Natural killer cell (primary cell): ENCODE measurements at regions not wholly inside any gene's neighbourhood (a gene's known extent, or its start where the extent isn't known, plus 50 kb on each side); places are given as distances from the start of the nearest gene placed in this dataset.
"Not testable (repeated sequence)": the region's sequence is repeated elsewhere in the genome, so short reads cannot be mapped to it uniquely, and the experiment has no call there.

Source experiments
- ATAC-seq, 3 donors: fragments of 150-1000 bp in 2 of 3; fragments of 200-7000 bp in 1 of 3; cut with Tn5 transposase; 1 replicate in 1 of 3; 2 replicates in 2 of 3; pipeline ENCODE4 v1.10.0; 2021; ENCODE audit warnings: mild to moderate bottlenecking in 2 of 3, moderate library complexity in 2 of 3
- DNase-seq, 2 donors: peaks; one replicate each; pipeline versions ENCODE4 v3.0.0 to v3.0.0-alpha.2; 2013 to 2021; ENCODE audit warnings: mixed read lengths in 1 of 2
- H3K27ac ChIP-seq: one replicate; pipeline ENCODE4 v1.5.1; 2013; ENCODE audit warnings: mild to moderate bottlenecking, low read length
- H3K27me3 ChIP-seq: one replicate; pipeline ENCODE4 v1.6.1; 2013; ENCODE audit warnings: low read length; ENCODE audit not compliant: control insufficient read depth, insufficient read depth
- H3K36me3 ChIP-seq: one replicate; pipeline ENCODE4 v1.6.1; 2013; ENCODE audit warnings: low read length; ENCODE audit not compliant: control insufficient read depth, insufficient read depth
- H3K4me1 ChIP-seq: one replicate; pipeline ENCODE4 v1.6.1; 2013; ENCODE audit warnings: low read length; ENCODE audit not compliant: control insufficient read depth, insufficient read depth
- H3K4me3 ChIP-seq: one replicate; pipeline ENCODE4 v1.5.1; 2013; ENCODE audit warnings: low read length
- H3K9me3 ChIP-seq: one replicate; pipeline ENCODE4 v1.6.1; 2013; ENCODE audit warnings: low read length; ENCODE audit not compliant: control insufficient read depth, insufficient read depth
- H3K27ac Mint-ChIP-seq, 2 donors: one replicate each; pipeline ENCODE4 v1.8.0; 2022; ENCODE audit warnings: mild to moderate bottlenecking in 2 of 2, mixed read lengths in 2 of 2, moderate library complexity in 1 of 2
- H3K27me3 Mint-ChIP-seq, 2 donors: one replicate each; pipeline ENCODE4 v1.8.0; 2022; ENCODE audit warnings: low read depth in 2 of 2, mixed read lengths in 2 of 2
- H3K36me3 Mint-ChIP-seq: one replicate; pipeline ENCODE4 v1.8.0; 2022; ENCODE audit warnings: mixed read lengths
- H3K4me1 Mint-ChIP-seq, 2 donors: one replicate each; pipeline ENCODE4 v1.8.0; 2022; ENCODE audit warnings: mixed read lengths in 2 of 2
- H3K4me3 Mint-ChIP-seq: one replicate; pipeline ENCODE4 v1.8.0; 2022; ENCODE audit warnings: mild to moderate bottlenecking, moderate library complexity, mixed read lengths
- H3K9me3 Mint-ChIP-seq, 2 donors: one replicate each; pipeline ENCODE4 v1.8.0; 2022; ENCODE audit warnings: mixed read lengths in 2 of 2
- WGBS: methylation state at CpG from one replicate; pipeline ENCODE4 v1.1.7; 2013; ENCODE audit warnings: missing lambda C conversion rate; ENCODE audit not compliant: insufficient coverage; 5-methylcytosine and 5-hydroxymethylcytosine counted together
- intact Hi-C: fragments of 100-400 bp; cut with micrococcal nuclease; formaldehyde crosslinking; loops from one replicate; pipeline ENCODE4 v1.14.2; 2022
- TF ChIP-seq, protein P1 (sequence below): fragments of 200-600 bp; IDR thresholded peaks from one replicate; pipeline ENCODE4 v1.8.0; 2022; ENCODE audit warnings: antibody characterized with exemption

DNA sequence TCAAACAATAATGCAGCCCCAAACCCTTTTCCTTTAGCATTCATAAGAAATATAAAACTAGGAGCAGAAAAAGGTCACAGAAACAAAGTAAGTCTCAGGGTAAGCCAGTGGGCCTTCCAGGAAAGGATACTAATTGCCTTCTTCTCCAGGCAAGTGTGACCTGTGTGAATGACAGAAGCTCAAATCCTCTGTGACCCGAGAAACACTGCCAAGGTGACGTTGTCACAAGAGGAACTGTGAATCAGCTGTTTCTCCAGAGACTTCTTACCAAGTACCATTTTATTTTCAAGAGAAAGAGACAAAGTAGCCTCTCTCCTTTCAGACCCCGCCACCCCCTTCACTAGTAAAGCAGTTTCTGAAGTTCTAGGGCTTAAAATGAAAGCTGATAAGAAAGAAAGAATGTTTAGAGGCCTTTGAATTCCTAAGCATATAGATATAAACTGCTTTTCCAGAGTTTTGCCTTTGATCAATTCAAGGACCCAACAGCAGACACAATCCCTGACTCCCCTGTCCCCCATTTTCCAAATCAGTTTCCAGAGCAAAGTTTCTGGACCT, 155.6 kb downstream of the NUF2 start:
- Histone ChIP-seq H3K9me3 (peaks cover 16% of the 10 kb centered on the region), H3K27me3 (no peaks in the 10 kb centered on the region), H3K4me1 (no peaks in the 10 kb centered on the region), H3K4me3 (no peak overlapping the region), H3K36me3 (no peaks in the 10 kb centered on the region), H3K27ac (no peak overlapping the region)
- Mint-ChIP-seq H3K27me3 (no peaks in the 10 kb centered on the region), H3K9me3 (peaks cover 12 to 13% of the 10 kb centered on the region in 2 donors), H3K4me3 (no peak overlapping the region), H3K27ac (no peak overlapping the region), H3K4me1 (no peaks in the 10 kb centered on the region), H3K36me3 (peaks cover 12% of the 10 kb centered on the region)
- WGBS, result 22% methylated on average over 2 of the region's 3 CpGs
- TF ChIP-seq, protein P1, sequence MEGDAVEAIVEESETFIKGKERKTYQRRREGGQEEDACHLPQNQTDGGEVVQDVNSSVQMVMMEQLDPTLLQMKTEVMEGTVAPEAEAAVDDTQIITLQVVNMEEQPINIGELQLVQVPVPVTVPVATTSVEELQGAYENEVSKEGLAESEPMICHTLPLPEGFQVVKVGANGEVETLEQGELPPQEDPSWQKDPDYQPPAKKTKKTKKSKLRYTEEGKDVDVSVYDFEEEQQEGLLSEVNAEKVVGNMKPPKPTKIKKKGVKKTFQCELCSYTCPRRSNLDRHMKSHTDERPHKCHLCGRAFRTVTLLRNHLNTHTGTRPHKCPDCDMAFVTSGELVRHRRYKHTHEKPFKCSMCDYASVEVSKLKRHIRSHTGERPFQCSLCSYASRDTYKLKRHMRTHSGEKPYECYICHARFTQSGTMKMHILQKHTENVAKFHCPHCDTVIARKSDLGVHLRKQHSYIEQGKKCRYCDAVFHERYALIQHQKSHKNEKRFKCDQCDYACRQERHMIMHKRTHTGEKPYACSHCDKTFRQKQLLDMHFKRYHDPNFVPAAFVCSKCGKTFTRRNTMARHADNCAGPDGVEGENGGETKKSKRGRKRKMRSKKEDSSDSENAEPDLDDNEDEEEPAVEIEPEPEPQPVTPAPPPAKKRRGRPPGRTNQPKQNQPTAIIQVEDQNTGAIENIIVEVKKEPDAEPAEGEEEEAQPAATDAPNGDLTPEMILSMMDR, result no peak
- intact Hi-C loops, result no loop called here
- DNase-seq (no peak), ATAC-seq (no peak)

DNA sequence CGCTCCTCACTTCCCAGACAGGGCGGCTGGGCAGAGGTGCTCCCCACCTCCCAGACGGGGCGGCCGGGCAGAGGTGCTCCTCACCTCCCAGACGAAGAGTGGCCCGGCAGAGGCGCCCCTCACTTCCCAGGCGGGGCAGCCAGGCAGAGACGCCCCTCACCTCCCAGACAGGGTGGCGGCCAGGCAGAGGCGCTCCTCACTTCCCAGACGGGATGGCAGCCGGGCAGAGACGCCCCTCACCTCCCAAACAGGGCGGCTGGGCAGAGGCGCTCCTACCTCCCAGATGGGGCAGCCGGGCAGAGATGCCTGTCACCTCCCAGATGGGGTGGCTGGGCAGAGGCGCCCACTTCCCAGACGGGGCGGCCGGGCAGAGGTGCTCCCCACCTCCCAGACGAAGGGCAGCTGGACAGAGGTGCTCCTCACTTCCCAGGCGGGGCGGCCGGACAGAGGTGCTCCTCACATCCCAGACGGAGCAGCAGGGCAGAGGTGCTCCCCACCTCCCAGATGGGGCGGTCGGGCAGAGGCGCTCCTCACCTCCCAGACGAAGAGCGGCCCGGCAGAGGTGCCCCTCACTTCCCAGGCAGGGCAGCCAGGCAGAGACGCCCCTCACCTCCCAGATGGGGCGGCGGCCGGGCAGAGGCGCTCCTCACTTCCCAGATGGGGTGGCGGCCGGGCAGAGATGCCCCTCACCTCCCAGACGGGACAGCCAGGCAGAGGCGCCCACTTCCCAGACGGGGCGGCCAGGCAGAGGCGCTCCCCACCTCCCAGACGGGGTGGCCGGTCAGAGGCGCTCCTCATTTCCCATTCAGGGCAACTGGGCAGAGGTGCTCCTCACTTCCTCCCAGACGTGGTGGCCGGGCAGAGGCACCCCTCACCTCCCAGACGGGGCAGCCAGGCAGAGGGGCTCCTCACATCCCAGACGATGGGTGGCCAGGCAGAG, 176.9 kb downstream of the NUF2 start:
- H3K27ac ChIP-seq, H3K4me3 Mint-ChIP-seq, H3K27ac Mint-ChIP-seq, H3K27me3 ChIP-seq, DNase-seq, H3K4me1 ChIP-seq, intact Hi-C loops, H3K4me1 Mint-ChIP-seq, H3K9me3 ChIP-seq, H3K36me3 ChIP-seq, H3K27me3 Mint-ChIP-seq, H3K4me3 ChIP-seq, ATAC-seq: not testable (repeated sequence)
- peaks cover 10% of the 10 kb centered on the region for H3K36me3 Mint-ChIP-seq
- WGBS, result 94% methylated on average over 52 of the region's 52 CpGs
- H3K9me3 Mint-ChIP-seq, result peaks cover 11 to 13% of the 10 kb centered on the region in 2 donors

DNA sequence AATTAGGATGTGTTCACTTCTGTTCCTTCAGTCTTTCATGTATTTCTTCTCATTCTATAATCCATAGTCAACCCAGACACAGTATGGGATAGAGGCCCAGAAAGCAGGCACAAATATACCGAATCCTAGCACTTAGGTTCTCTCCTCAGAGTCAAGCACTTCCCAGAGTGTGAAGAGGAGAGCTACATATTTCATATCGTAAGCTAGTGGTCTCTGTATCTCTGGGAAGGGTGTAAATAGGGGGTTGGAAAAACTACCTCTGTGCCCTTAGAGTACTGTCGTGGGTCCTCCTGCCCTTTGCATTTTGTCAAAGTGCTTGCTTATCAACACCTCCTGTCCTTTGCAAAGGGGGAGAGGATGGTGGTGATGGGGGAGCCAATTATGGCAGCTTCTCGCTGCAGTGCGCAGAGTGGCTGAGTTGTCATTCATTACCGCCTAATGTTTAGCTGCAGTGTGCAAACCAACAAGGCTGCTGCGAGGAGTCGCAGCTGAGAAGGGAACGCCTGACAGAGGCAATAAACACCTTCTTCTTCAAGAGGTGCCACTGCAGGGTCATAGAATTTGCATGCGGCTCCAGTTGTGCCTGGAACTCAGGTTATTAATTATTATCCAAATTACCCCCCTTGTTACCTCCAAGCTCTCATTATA, 182.7 kb downstream of the NUF2 start:
- H3K4me3 ChIP-seq, result no peak overlapping the region
- intact Hi-C loops, result no loop called here
- H3K36me3 ChIP-seq, result no peaks in the 10 kb centered on the region
- no peaks in the 10 kb centered on the region for H3K27me3 Mint-ChIP-seq
- WGBS, result 91% methylated on average over 10 of the region's 10 CpGs
- H3K4me1 Mint-ChIP-seq, result no peaks in the 10 kb centered on the region
- no peaks in the 10 kb centered on the region for H3K9me3 ChIP-seq
- no peaks in the 10 kb centered on the region for H3K27me3 ChIP-seq
- no peak overlapping the region for H3K4me3 Mint-ChIP-seq
- no peaks in the 10 kb centered on the region for H3K4me1 ChIP-seq
- H3K27ac Mint-ChIP-seq, result no peak overlapping the region
- no peak for ATAC-seq
- H3K36me3 Mint-ChIP-seq, result no peaks in the 10 kb centered on the region
- no peak for DNase-seq
- TF ChIP-seq, protein P1, result no peak
- no peak overlapping the region for H3K27ac ChIP-seq
- H3K9me3 Mint-ChIP-seq, result peaks cover 8 to 9% of the 10 kb centered on the region in 2 donors

DNA sequence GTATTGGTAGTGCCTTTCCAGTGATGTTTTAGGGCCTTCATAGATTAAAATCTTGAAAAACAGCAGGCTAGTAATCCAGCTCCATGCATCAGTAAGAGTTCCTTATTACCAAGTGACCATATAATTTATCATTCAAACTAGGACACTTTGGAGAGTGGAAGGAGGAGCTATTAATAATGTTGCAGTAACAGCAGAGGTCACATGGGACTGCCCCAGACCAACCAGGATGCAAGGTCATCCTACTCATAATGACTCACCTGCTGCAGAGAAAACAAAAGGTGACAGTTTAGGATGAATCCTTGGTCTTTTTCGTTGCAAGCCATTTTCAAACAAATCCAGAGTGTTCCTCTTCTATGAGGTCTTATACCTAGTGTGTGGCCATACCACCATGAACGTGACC, 187.4 kb downstream of the NUF2 start:
- ATAC-seq, result no peak
- H3K4me3 Mint-ChIP-seq, result no peak overlapping the region
- WGBS, result 47% methylated on average over 2 of the region's 2 CpGs
- H3K4me1 Mint-ChIP-seq, result no peaks in the 10 kb centered on the region
- TF ChIP-seq, protein P1, result no peak
- H3K27me3 Mint-ChIP-seq, result no peaks in the 10 kb centered on the region
- Histone ChIP-seq H3K27ac (no peak overlapping the region), H3K9me3 (no peaks in the 10 kb centered on the region), H3K27me3 (no peaks in the 10 kb centered on the region), H3K4me3 (no peak overlapping the region), H3K4me1 (no peaks in the 10 kb centered on the region), H3K36me3 (no peaks in the 10 kb centered on the region)
- H3K36me3 Mint-ChIP-seq, result no peaks in the 10 kb centered on the region
- peaks cover 0 to 2% of the 10 kb centered on the region in 2 donors for H3K9me3 Mint-ChIP-seq
- no peak overlapping the region for H3K27ac Mint-ChIP-seq
- no peak for DNase-seq
- intact Hi-C loops, result no loop called here
